Loucy (cell line): ENCODE measurements at regions not wholly inside any gene's neighbourhood (a gene's known extent, or its start where the extent isn't known, plus 50 kb on each side); places are given as distances from the start of the nearest gene placed in this dataset.

Experiments used
- H2AFZ ChIP-seq: fragments of 200-600 bp; sonication (generic); 2 replicates; pipeline ENCODE4 v1.6.0; 2016; ENCODE audit warnings: antibody characterized with exemption, mild to moderate bottlenecking, low read length, moderate library complexity
- H3F3A ChIP-seq: fragments of 200-600 bp; 2 replicates; pipeline ENCODE4 v1.6.0; 2016; ENCODE audit warnings: antibody characterized with exemption, low read depth, mild to moderate bottlenecking
- H3K27me3 ChIP-seq: fragments of 200-600 bp; sonication (generic); 2 replicates; pipeline ENCODE4 v1.6.1; 2014; ENCODE audit warnings: low read length, mild to moderate bottlenecking; ENCODE audit not compliant: insufficient read depth, poor library complexity, severe bottlenecking
- H3K36me3 ChIP-seq: fragments of 200-600 bp; sonication (generic); 2 replicates; pipeline ENCODE4 v1.6.1; 2016; ENCODE audit warnings: low read length; ENCODE audit not compliant: insufficient read depth
- H3K4me1 ChIP-seq: fragments of 200-600 bp; sonication (generic); 2 replicates; pipeline ENCODE4 v1.5.1; 2014; ENCODE audit warnings: low read length, mild to moderate bottlenecking; ENCODE audit not compliant: insufficient read depth, poor library complexity, severe bottlenecking
- H3K4me2 ChIP-seq: fragments of 200-600 bp; sonication (generic); 2 replicates; pipeline ENCODE4 v1.6.0; 2014; ENCODE audit warnings: antibody characterized with exemption, low read length, low read depth, mild to moderate bottlenecking; ENCODE audit not compliant: poor library complexity, severe bottlenecking
- H3K4me3 ChIP-seq: fragments of 200-600 bp; sonication (generic); 2 replicates; pipeline ENCODE4 v1.5.1; 2014; ENCODE audit warnings: low read length, mild to moderate bottlenecking, mixed read lengths; ENCODE audit not compliant: poor library complexity, severe bottlenecking
- H3K79me2 ChIP-seq: fragments of 200-600 bp; sonication (generic); 2 replicates; pipeline ENCODE4 v1.6.1; 2014; ENCODE audit warnings: low read length; ENCODE audit not compliant: insufficient read depth
- H3K9ac ChIP-seq: fragments of 200-600 bp; sonication (generic); 2 replicates; pipeline ENCODE4 v1.6.0; 2014; ENCODE audit warnings: mild to moderate bottlenecking, low read depth, low read length, moderate library complexity; ENCODE audit not compliant: poor library complexity, severe bottlenecking
- H3K9me2 ChIP-seq: fragments of 200-600 bp; sonication (generic); replicated peaks from 2 replicates; pipeline ENCODE4 v1.6.1; 2016; ENCODE audit warnings: low read depth, low read length, mixed read lengths
- H3K9me3 ChIP-seq: fragments of 200-600 bp; sonication (generic); 2 replicates; pipeline ENCODE4 v1.6.1; 2014; ENCODE audit warnings: mild to moderate bottlenecking, antibody characterized with exemption, low read length, low read depth; ENCODE audit not compliant: insufficient read depth
- H4K20me1 ChIP-seq: fragments of 200-600 bp; sonication (generic); 2 replicates; pipeline ENCODE4 v1.6.0; 2014; ENCODE audit warnings: antibody characterized with exemption, low read length, mild to moderate bottlenecking; ENCODE audit not compliant: insufficient read depth, poor library complexity, severe bottlenecking
- EZH2phosphoT487 ChIP-seq: fragments of 200-600 bp; IDR thresholded peaks from 2 replicates; pipeline ENCODE4 v1.6.1; 2018; ENCODE audit warnings: antibody characterized with exemption, mild to moderate bottlenecking, moderate library complexity, borderline replicate concordance
- TF ChIP-seq, protein P1 (sequence below): fragments of 200-600 bp; sonication (generic); conservative IDR thresholded peaks from 2 replicates; pipeline ENCODE4 v1.5.1; 2014; ENCODE audit warnings: mild to moderate bottlenecking, antibody characterized with exemption, low read length

DNA sequence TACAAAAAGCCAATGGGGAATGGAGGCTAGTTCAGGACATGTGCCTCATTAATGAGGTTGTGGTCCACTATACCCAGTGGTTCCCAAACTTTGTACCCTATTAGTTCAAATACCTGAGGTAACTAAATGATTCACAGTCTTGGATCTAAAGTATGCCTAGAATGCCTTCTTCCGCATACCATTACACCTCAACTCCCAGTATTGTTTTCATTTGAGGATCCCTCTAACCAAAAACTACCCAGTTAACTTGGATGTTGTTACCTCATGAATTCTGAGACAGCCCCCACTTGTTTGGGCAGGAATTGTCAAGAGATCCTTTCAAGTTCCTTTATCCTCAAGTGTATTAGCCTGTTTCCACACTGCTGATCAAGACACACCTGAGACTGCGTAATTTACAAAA is 439.2 kb downstream of the PCDH10 start:
- Histone ChIP-seq H4K20me1 (no peaks in the 10 kb centered on the region), H3K4me3 (no peak overlapping the region), H3K79me2 (no peaks in the 10 kb centered on the region), H3K27me3 (no peaks in the 10 kb centered on the region), H3F3A (no peaks in the 10 kb centered on the region), H3K4me2 (no peak overlapping the region), H3K9ac (no peak overlapping the region), H3K4me1 (no peaks in the 10 kb centered on the region), H3K9me2 (no peaks in the 10 kb centered on the region), H2AFZ (no peak overlapping the region), H3K36me3 (no peaks in the 10 kb centered on the region), H3K9me3 (no peaks in the 10 kb centered on the region)
- TF ChIP-seq, protein P1, sequence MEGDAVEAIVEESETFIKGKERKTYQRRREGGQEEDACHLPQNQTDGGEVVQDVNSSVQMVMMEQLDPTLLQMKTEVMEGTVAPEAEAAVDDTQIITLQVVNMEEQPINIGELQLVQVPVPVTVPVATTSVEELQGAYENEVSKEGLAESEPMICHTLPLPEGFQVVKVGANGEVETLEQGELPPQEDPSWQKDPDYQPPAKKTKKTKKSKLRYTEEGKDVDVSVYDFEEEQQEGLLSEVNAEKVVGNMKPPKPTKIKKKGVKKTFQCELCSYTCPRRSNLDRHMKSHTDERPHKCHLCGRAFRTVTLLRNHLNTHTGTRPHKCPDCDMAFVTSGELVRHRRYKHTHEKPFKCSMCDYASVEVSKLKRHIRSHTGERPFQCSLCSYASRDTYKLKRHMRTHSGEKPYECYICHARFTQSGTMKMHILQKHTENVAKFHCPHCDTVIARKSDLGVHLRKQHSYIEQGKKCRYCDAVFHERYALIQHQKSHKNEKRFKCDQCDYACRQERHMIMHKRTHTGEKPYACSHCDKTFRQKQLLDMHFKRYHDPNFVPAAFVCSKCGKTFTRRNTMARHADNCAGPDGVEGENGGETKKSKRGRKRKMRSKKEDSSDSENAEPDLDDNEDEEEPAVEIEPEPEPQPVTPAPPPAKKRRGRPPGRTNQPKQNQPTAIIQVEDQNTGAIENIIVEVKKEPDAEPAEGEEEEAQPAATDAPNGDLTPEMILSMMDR = no peak
- no peak for TF ChIP-seq EZH2phosphoT487

- H3K27me3 ChIP-seq = no peaks in the 10 kb centered on the region
- peaks cover 4% of the 10 kb centered on the region for H3K4me1 ChIP-seq
- H3K9me3 ChIP-seq = no peaks in the 10 kb centered on the region
- H3F3A ChIP-seq = no peaks in the 10 kb centered on the region
- no peak for TF ChIP-seq EZH2phosphoT487
- TF ChIP-seq, protein P1 = no peak
- H3K79me2 ChIP-seq = no peaks in the 10 kb centered on the region
- H4K20me1 ChIP-seq = no peaks in the 10 kb centered on the region
- no peak overlapping the region for H3K9ac ChIP-seq
- no peaks in the 10 kb centered on the region for H3K9me2 ChIP-seq
- no peaks in the 10 kb centered on the region for H3K36me3 ChIP-seq
- no peak overlapping the region for H2AFZ ChIP-seq
- H3K4me3 ChIP-seq = no peak overlapping the region
- H3K4me2 ChIP-seq = no peak overlapping the region
Measured at GRCh38 chr4:133585323-133585722, 436.2 kb downstream of the PCDH10 start.

DNA sequence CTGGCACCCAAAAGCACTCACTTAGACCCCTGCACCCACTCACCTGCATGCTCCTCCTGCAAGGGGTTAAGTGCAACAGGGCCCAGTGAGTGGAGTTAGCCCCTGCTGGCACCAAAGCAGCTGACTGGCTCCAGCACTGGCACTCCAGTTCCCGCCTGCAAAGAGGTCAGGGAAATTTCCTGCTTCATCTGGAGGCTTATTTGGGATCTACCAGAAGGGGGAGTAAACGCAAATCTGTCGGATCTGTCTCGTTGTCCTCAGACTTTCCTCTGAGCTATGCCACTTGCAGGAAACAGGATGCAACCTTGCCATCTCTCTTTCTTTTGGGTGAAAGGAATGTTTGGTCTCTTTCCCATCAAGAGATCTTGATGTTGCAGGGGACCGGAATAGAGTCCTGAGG is 435.6 kb downstream of the PCDH10 start:
- Histone ChIP-seq H4K20me1 (no peaks in the 10 kb centered on the region), H3K27me3 (no peaks in the 10 kb centered on the region), H3K4me1 (peaks cover 6% of the 10 kb centered on the region), H3F3A (no peaks in the 10 kb centered on the region), H3K9ac (no peak overlapping the region), H3K36me3 (no peaks in the 10 kb centered on the region), H3K4me2 (no peak overlapping the region), H3K4me3 (no peak overlapping the region), H3K79me2 (no peaks in the 10 kb centered on the region), H3K9me3 (no peaks in the 10 kb centered on the region), H3K9me2 (no peaks in the 10 kb centered on the region), H2AFZ (no peak overlapping the region)
- no peak for TF ChIP-seq EZH2phosphoT487
- TF ChIP-seq, protein P1 = no peak
